ENCODE measurements at regions not wholly inside any gene's neighbourhood (a gene's known extent, or its start where the extent isn't known, plus 50 kb on each side); places are given as distances from the start of the nearest gene placed in this dataset.
"Not testable (repeated sequence)": the region's sequence is repeated elsewhere in the genome, so short reads cannot be mapped to it uniquely, and the experiment has no call there.

- H3K27ac ChIP-seq (ENCODE audit: low read depth in 1 of 2, low read length in 2 of 2); H3K27ac Mint-ChIP-seq; H3K9ac ChIP-seq (ENCODE audit: insufficient read depth, low read length, poor library complexity, severe bottlenecking); intact Hi-C loops (cut with micrococcal nuclease); H3K4me1 ChIP-seq (ENCODE audit: control insufficient read depth in 1 of 2, insufficient read depth in 2 of 2, low read length in 2 of 2); H3K27me3 ChIP-seq (ENCODE audit: control insufficient read depth in 2 of 2, insufficient read depth in 2 of 2, low read length in 2 of 2); H2AFZ ChIP-seq (ENCODE audit: insufficient read depth, low read depth, low read length, poor library complexity, severe bottlenecking); H3K36me3 ChIP-seq (replicated peaks in 1 of 2; ENCODE audit: control insufficient read depth in 1 of 2, insufficient read depth in 2 of 2, low read length in 2 of 2); H3K4me1 Mint-ChIP-seq; H3K79me2 ChIP-seq (ENCODE audit: insufficient read depth, low read length); H3K4me2 ChIP-seq (replicated peaks; ENCODE audit: extremely low read depth, low read length, poor library complexity, severe bottlenecking); H3K4me3 ChIP-seq (replicated peaks in 1 of 3; ENCODE audit: low read depth in 2 of 3, low read length in 3 of 3); DNase-seq; H3K9me3 ChIP-seq (replicated peaks in 1 of 2; ENCODE audit: control insufficient read depth in 1 of 2, insufficient read depth in 1 of 2, low read length in 2 of 2); H4K20me1 ChIP-seq (ENCODE audit: insufficient read depth, low read length); H3K36me3 Mint-ChIP-seq: not testable (repeated sequence)
- WGBS (ENCODE audit: insufficient coverage), result 93% methylated on average over 1 of the region's 1 CpG
- Mint-ChIP-seq H3K27me3 (ENCODE audit: low read depth in 3 of 3) (peaks cover 5 to 13% (median 8%) of the 10 kb centered on the region in 3 donors), H3K9me3 (peaks cover 2 to 16% (median 6%) of the 10 kb centered on the region in 7 donors), H3K4me3 (peak overlapping the region in 1 of 2 donors; percentile 71)
These were observed 416.5 kb downstream of the ANKRD30B start for GRCh38 chr18:15164446-15164845.

GRCh38 chr18:15165048-15165447 is 417.1 kb downstream of the ANKRD30B start:
- Histone ChIP-seq H3K27ac (ENCODE audit: low read depth in 1 of 2, low read length in 2 of 2) (no peak overlapping the region), H3K9me3 (replicated peaks in 1 of 2; ENCODE audit: control insufficient read depth in 1 of 2, insufficient read depth in 1 of 2, low read length in 2 of 2) (peaks cover 0 to 3% of the 10 kb centered on the region in 2 donors), H3K9ac (ENCODE audit: insufficient read depth, low read length, poor library complexity, severe bottlenecking) (no peak overlapping the region), H3K79me2 (ENCODE audit: insufficient read depth, low read length) (no peaks in the 10 kb centered on the region), H3K36me3 (replicated peaks in 1 of 2; ENCODE audit: control insufficient read depth in 1 of 2, insufficient read depth in 2 of 2, low read length in 2 of 2) (no peaks in the 10 kb centered on the region), H3K4me3 (replicated peaks in 1 of 3; ENCODE audit: low read depth in 2 of 3, low read length in 3 of 3) (no peak overlapping the region), H3K4me1 (ENCODE audit: control insufficient read depth in 1 of 2, insufficient read depth in 2 of 2, low read length in 2 of 2) (no peaks in the 10 kb centered on the region), H3K27me3 (ENCODE audit: control insufficient read depth in 2 of 2, insufficient read depth in 2 of 2, low read length in 2 of 2) (peaks cover 0 to 3% of the 10 kb centered on the region in 2 donors), H4K20me1 (ENCODE audit: insufficient read depth, low read length) (no peaks in the 10 kb centered on the region), H2AFZ (ENCODE audit: insufficient read depth, low read depth, low read length, poor library complexity, severe bottlenecking) (no peak overlapping the region), H3K4me2 (replicated peaks; ENCODE audit: extremely low read depth, low read length, poor library complexity, severe bottlenecking) (no peak overlapping the region)
- TF ChIP-seq, protein P1, sequence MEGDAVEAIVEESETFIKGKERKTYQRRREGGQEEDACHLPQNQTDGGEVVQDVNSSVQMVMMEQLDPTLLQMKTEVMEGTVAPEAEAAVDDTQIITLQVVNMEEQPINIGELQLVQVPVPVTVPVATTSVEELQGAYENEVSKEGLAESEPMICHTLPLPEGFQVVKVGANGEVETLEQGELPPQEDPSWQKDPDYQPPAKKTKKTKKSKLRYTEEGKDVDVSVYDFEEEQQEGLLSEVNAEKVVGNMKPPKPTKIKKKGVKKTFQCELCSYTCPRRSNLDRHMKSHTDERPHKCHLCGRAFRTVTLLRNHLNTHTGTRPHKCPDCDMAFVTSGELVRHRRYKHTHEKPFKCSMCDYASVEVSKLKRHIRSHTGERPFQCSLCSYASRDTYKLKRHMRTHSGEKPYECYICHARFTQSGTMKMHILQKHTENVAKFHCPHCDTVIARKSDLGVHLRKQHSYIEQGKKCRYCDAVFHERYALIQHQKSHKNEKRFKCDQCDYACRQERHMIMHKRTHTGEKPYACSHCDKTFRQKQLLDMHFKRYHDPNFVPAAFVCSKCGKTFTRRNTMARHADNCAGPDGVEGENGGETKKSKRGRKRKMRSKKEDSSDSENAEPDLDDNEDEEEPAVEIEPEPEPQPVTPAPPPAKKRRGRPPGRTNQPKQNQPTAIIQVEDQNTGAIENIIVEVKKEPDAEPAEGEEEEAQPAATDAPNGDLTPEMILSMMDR (IDR thresholded peaks at IDR 0.05), result no peak
- intact Hi-C loops (cut with micrococcal nuclease), result no loop called here
- Mint-ChIP-seq H3K27ac (no peak overlapping the region), H3K9me3 (peaks cover 2 to 16% (median 6%) of the 10 kb centered on the region in 7 donors), H3K4me3 (peak overlapping the region in 1 of 2 donors; percentile 31), H3K27me3 (ENCODE audit: low read depth in 3 of 3) (peaks cover 5 to 13% (median 8%) of the 10 kb centered on the region in 3 donors), H3K36me3 (no peaks in the 10 kb centered on the region), H3K4me1 (no peaks in the 10 kb centered on the region)
- WGBS (ENCODE audit: insufficient coverage), result 10% methylated on average over 27 of the region's 30 CpGs
- no peak for DNase-seq

GRCh38 chr18:15193028-15193427 is 445.1 kb downstream of the ANKRD30B start:
- H3K4me2 ChIP-seq (replicated peaks; ENCODE audit: extremely low read depth, low read length, poor library complexity, severe bottlenecking); DNase-seq; intact Hi-C loops (cut with micrococcal nuclease); H4K20me1 ChIP-seq (ENCODE audit: insufficient read depth, low read length); H3K36me3 ChIP-seq (replicated peaks in 1 of 2; ENCODE audit: control insufficient read depth in 1 of 2, insufficient read depth in 2 of 2, low read length in 2 of 2); H3K4me3 ChIP-seq (replicated peaks in 1 of 3; ENCODE audit: low read depth in 2 of 3, low read length in 3 of 3); H3K27ac ChIP-seq (ENCODE audit: low read depth in 1 of 2, low read length in 2 of 2); H2AFZ ChIP-seq (ENCODE audit: insufficient read depth, low read depth, low read length, poor library complexity, severe bottlenecking); H3K4me1 Mint-ChIP-seq; H3K27ac Mint-ChIP-seq; H3K79me2 ChIP-seq (ENCODE audit: insufficient read depth, low read length); H3K9ac ChIP-seq (ENCODE audit: insufficient read depth, low read length, poor library complexity, severe bottlenecking); H3K9me3 ChIP-seq (replicated peaks in 1 of 2; ENCODE audit: control insufficient read depth in 1 of 2, insufficient read depth in 1 of 2, low read length in 2 of 2); H3K4me1 ChIP-seq (ENCODE audit: control insufficient read depth in 1 of 2, insufficient read depth in 2 of 2, low read length in 2 of 2); H3K4me3 Mint-ChIP-seq; H3K36me3 Mint-ChIP-seq: not testable (repeated sequence)
- Mint-ChIP-seq H3K9me3 (peaks cover 3 to 20% (median 8%) of the 10 kb centered on the region in 7 donors), H3K27me3 (ENCODE audit: low read depth in 3 of 3) (peaks cover 10 to 16% (median 11%) of the 10 kb centered on the region in 3 donors)
- WGBS (ENCODE audit: insufficient coverage), result 42% methylated on average over 1 of the region's 2 CpGs
- H3K27me3 ChIP-seq (ENCODE audit: control insufficient read depth in 2 of 2, insufficient read depth in 2 of 2, low read length in 2 of 2), result peaks cover under 1 to 13% of the 10 kb centered on the region in 2 donors

DNA sequence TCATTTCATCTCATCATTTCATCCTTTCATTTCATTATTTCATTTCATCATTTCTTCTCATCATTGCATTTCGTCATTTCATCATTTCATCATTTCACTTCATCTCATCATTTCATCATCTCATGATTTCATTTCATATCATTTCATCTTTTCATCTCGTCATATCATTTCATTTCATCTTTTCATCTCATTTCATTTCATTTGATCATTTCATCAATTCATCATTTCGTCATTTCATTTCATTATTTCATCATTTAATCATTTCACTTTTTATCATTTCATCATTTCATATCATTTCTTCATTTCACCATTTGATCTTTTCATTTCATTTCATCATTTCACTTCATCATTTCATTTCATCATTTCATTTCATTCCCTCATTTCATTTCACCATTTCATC is 445.8 kb downstream of the ANKRD30B start:
- H3K4me1 ChIP-seq (ENCODE audit: control insufficient read depth in 1 of 2, insufficient read depth in 2 of 2, low read length in 2 of 2); H2AFZ ChIP-seq (ENCODE audit: insufficient read depth, low read depth, low read length, poor library complexity, severe bottlenecking); H3K9ac ChIP-seq (ENCODE audit: insufficient read depth, low read length, poor library complexity, severe bottlenecking); intact Hi-C loops (cut with micrococcal nuclease); H4K20me1 ChIP-seq (ENCODE audit: insufficient read depth, low read length); H3K9me3 ChIP-seq (replicated peaks in 1 of 2; ENCODE audit: control insufficient read depth in 1 of 2, insufficient read depth in 1 of 2, low read length in 2 of 2); H3K4me3 ChIP-seq (replicated peaks in 1 of 3; ENCODE audit: low read depth in 2 of 3, low read length in 3 of 3); H3K4me3 Mint-ChIP-seq; H3K36me3 Mint-ChIP-seq; H3K27ac ChIP-seq (ENCODE audit: low read depth in 1 of 2, low read length in 2 of 2); H3K4me2 ChIP-seq (replicated peaks; ENCODE audit: extremely low read depth, low read length, poor library complexity, severe bottlenecking); DNase-seq; H3K79me2 ChIP-seq (ENCODE audit: insufficient read depth, low read length); H3K36me3 ChIP-seq (replicated peaks in 1 of 2; ENCODE audit: control insufficient read depth in 1 of 2, insufficient read depth in 2 of 2, low read length in 2 of 2); H3K27ac Mint-ChIP-seq; H3K4me1 Mint-ChIP-seq: not testable (repeated sequence)
- WGBS (ENCODE audit: insufficient coverage), result 60% methylated on average over 3 of the region's 3 CpGs
- peaks cover 18 to 24% (median 19%) of the 10 kb centered on the region in 3 donors for H3K27me3 Mint-ChIP-seq (ENCODE audit: low read depth in 3 of 3)
- H3K27me3 ChIP-seq (ENCODE audit: control insufficient read depth in 2 of 2, insufficient read depth in 2 of 2, low read length in 2 of 2), result peaks cover 5 to 20% of the 10 kb centered on the region in 2 donors
- peaks cover 0 to 12% (median 8%) of the 10 kb centered on the region in 7 donors for H3K9me3 Mint-ChIP-seq

Data from CD14-positive monocyte (primary cell).